Thyroid gland (tissue), 4 donors: ENCODE measurements at regions not wholly inside any gene's neighbourhood (a gene's known extent, or its start where the extent isn't known, plus 50 kb on each side); places are given as distances from the start of the nearest gene placed in this dataset.

Experiments used
- POLR2A ChIP-seq, 2 donors: fragments of 450-650 bp; IDR thresholded peaks; one replicate each; pipeline ENCODE4 v1.6.1; 2017; ENCODE audit warnings: antibody characterized with exemption in 2 of 2, mild to moderate bottlenecking in 2 of 2, moderate library complexity in 1 of 2
- TF ChIP-seq, protein P1 (sequence below), 6 experiments: fragments of 200-600 bp in 3 of 6; fragments of 450-650 bp in 3 of 6; sonication (generic) in 3 of 6; IDR thresholded peaks; one replicate each; pipeline ENCODE4 v1.5.1; 2016 to 2019; ENCODE audit warnings: antibody characterized with exemption in 6 of 6, mild to moderate bottlenecking in 2 of 6, inconsistent platforms in 1 of 6, moderate library complexity in 1 of 6

DNA sequence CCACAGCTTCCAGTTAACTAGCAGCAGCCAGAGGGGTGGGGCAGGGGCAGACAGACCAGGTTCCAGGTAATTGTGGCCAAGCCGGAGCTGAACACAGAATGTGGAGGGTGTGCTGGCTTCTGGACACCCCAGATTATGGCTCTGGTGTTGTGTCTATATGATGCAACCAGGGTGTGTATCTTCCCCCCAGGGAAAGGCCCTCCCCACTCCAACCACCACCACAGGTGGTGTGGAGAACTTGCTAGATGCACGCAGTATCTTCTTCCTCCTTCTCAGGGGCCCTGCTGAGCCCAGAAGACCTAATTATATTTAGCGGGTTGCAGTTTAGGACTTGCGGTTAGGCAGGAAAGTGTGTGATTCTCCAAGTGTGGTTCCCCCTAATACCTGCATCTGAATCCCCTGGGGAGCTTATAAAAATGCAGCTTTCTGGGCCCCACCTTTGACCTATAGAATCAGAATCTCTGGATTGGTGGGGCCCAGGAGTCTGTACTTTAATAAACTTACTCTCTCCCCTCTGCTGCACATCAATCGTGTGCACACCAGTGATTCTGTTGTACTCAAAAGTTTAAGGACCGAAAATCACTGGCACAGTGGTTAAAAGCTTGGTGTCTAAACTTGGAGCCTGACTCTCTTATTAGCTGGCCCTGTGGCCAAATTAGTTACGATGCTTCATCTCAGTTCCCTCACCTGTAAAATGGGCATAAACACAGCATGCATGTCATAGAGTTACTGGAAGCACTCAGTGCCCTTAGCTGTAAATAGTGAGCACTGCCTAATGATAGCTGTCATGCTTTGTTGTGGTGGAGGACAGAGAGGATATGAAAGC, 379.1 kb upstream of the PROK2 start:
- TF ChIP-seq, protein P1, sequence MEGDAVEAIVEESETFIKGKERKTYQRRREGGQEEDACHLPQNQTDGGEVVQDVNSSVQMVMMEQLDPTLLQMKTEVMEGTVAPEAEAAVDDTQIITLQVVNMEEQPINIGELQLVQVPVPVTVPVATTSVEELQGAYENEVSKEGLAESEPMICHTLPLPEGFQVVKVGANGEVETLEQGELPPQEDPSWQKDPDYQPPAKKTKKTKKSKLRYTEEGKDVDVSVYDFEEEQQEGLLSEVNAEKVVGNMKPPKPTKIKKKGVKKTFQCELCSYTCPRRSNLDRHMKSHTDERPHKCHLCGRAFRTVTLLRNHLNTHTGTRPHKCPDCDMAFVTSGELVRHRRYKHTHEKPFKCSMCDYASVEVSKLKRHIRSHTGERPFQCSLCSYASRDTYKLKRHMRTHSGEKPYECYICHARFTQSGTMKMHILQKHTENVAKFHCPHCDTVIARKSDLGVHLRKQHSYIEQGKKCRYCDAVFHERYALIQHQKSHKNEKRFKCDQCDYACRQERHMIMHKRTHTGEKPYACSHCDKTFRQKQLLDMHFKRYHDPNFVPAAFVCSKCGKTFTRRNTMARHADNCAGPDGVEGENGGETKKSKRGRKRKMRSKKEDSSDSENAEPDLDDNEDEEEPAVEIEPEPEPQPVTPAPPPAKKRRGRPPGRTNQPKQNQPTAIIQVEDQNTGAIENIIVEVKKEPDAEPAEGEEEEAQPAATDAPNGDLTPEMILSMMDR (IDR thresholded peaks at IDR 0.05) = no peak
- no peak for TF ChIP-seq POLR2A (IDR thresholded peaks at IDR 0.05)
